IMR-90 (cell line): ENCODE measurements at regions not wholly inside any gene's neighbourhood (a gene's known extent, or its start where the extent isn't known, plus 50 kb on each side); places are given as distances from the start of the nearest gene placed in this dataset.

Experiments used
- ATAC-seq: fragments of 200-7000 bp; cut with Tn5 transposase; 2 replicates; pipeline ENCODE4 v1.9.1; 2020; ENCODE audit warnings: low read depth, mild to moderate bottlenecking, moderate library complexity
- BruUV-seq: library from RNA; stranded (reverse); fragments of 400-500 nt; replicated peaks from 2 replicates; lab custom pipeline; 2021; lab: Mats Ljungman, UMichigan
- CTCF ChIA-PET: fragments of 300-600 bp; formaldehyde crosslinking; extraction: SDS; loops from one replicate; lab custom pipeline; 2021; ENCODE audit warnings: antibody characterized with exemption; lab: Yijun Ruan, JAX
- POLR2A ChIA-PET: fragments of 300-600 bp; sonication (Branson Sonifier 250); formaldehyde crosslinking; loops from one replicate; lab custom pipeline; 2022; ENCODE audit warnings: antibody characterized with exemption; ENCODE audit not compliant: unreplicated experiment; lab: Charles Lee
- DNase-seq: peaks from one replicate; pipeline ENCODE4 v3.0.0; 2013
- H2AFZ ChIP-seq: replicated peaks from 2 replicates; pipeline ENCODE3; 2013; ENCODE audit warnings: low read length, mild to moderate bottlenecking; ENCODE audit not compliant: poor library complexity
- H2AK5ac ChIP-seq: 2 replicates; pipeline ENCODE4 v1.6.1; 2013; ENCODE audit warnings: low read depth, low read length, inconsistent platforms
- H2AK9ac ChIP-seq: replicated peaks from 2 replicates; pipeline ENCODE3; 2013; ENCODE audit warnings: mild to moderate bottlenecking, low read depth, low read length, moderate library complexity; ENCODE audit not compliant: poor library complexity
- H2BK120ac ChIP-seq: 2 replicates; pipeline ENCODE4 v1.6.1; 2013; ENCODE audit warnings: low read depth, low read length, inconsistent platforms
- H2BK15ac ChIP-seq: 3 replicates; pipeline ENCODE4 v1.6.1; 2013; ENCODE audit warnings: low read depth, low read length, inconsistent platforms
- H2BK20ac ChIP-seq: 2 replicates; pipeline ENCODE4 v1.6.1; 2013; ENCODE audit warnings: low read depth, mild to moderate bottlenecking, inconsistent platforms, low read length, moderate library complexity
- H2BK5ac ChIP-seq: 2 replicates; pipeline ENCODE4 v1.6.1; 2013; ENCODE audit warnings: mild to moderate bottlenecking, low read depth, low read length, inconsistent platforms; ENCODE audit not compliant: poor library complexity, severe bottlenecking
- H3K14ac ChIP-seq: replicated peaks from 2 replicates; pipeline ENCODE4 v1.6.1; 2013; ENCODE audit warnings: low read depth, low read length, inconsistent platforms
- H3K18ac ChIP-seq: 2 replicates; pipeline ENCODE4 v1.6.1; 2013; ENCODE audit warnings: low read depth, low read length, control low read depth
- H3K23ac ChIP-seq: 2 replicates; pipeline ENCODE4 v1.6.1; 2013; ENCODE audit warnings: low read depth, low read length, inconsistent platforms
- H3K27ac ChIP-seq: 2 replicates; pipeline ENCODE4 v1.5.1; 2013; ENCODE audit warnings: mild to moderate bottlenecking, control low read depth, low read length; ENCODE audit not compliant: insufficient read depth
- H3K27me3 ChIP-seq: 2 replicates; pipeline ENCODE4 v1.6.1; 2013; ENCODE audit warnings: low read length; ENCODE audit not compliant: control insufficient read depth, insufficient read depth
- H3K36me3 ChIP-seq: 2 replicates; pipeline ENCODE4 v1.6.1; 2013; ENCODE audit warnings: low read length, mixed read lengths; ENCODE audit not compliant: control insufficient read depth, insufficient read depth
- H3K4ac ChIP-seq: 2 replicates; pipeline ENCODE4 v1.6.1; 2013; ENCODE audit warnings: low read depth, low read length, inconsistent platforms
- H3K4me1 ChIP-seq: 2 replicates; pipeline ENCODE4 v1.6.1; 2013; ENCODE audit warnings: low read length, mixed read lengths; ENCODE audit not compliant: control insufficient read depth, insufficient read depth
- H3K4me2 ChIP-seq: 2 replicates; pipeline ENCODE4 v1.6.1; 2013; ENCODE audit warnings: low read depth, mild to moderate bottlenecking, control low read depth, low read length, moderate library complexity
- H3K4me3 ChIP-seq: 2 replicates; pipeline ENCODE4 v1.5.1; 2013; ENCODE audit warnings: low read depth, mild to moderate bottlenecking, control low read depth, low read length, moderate library complexity; ENCODE audit not compliant: insufficient read depth
- H3K56ac ChIP-seq: 2 replicates; pipeline ENCODE4 v1.6.1; 2013; ENCODE audit warnings: low read length, inconsistent platforms; ENCODE audit not compliant: insufficient read depth; ENCODE audit errors: extremely low read depth
- H3K79me1 ChIP-seq, 2 experiments: 2 replicates each; pipeline ENCODE4 v1.6.1; 2013; ENCODE audit warnings: low read length in 2 of 2, inconsistent platforms in 1 of 2, low read depth in 1 of 2
- H3K9ac ChIP-seq: 2 replicates; pipeline ENCODE4 v1.6.1; 2013; ENCODE audit warnings: low read depth, low read length, control low read depth
- H3K9me1 ChIP-seq: 2 replicates; pipeline ENCODE4 v1.6.1; 2013; ENCODE audit warnings: low read length, inconsistent platforms; ENCODE audit not compliant: insufficient read depth
- H3K9me3 ChIP-seq: 2 replicates; pipeline ENCODE4 v1.6.1; 2013; ENCODE audit warnings: low read length; ENCODE audit not compliant: control insufficient read depth, insufficient read depth
- H4K20me1 ChIP-seq: 2 replicates; pipeline ENCODE4 v1.6.1; 2013; ENCODE audit warnings: low read length, inconsistent platforms; ENCODE audit not compliant: insufficient read depth
- H4K5ac ChIP-seq: 2 replicates; pipeline ENCODE4 v1.6.1; 2013; ENCODE audit warnings: mild to moderate bottlenecking, low read depth, low read length, control low read depth
- H4K8ac ChIP-seq, 2 experiments: 2 replicates each; pipeline ENCODE4 v1.6.1; 2013; ENCODE audit warnings: low read depth in 2 of 2, low read length in 2 of 2, control low read depth in 1 of 2, inconsistent platforms in 1 of 2
- H4K91ac ChIP-seq: 2 replicates; pipeline ENCODE4 v1.6.1; 2013; ENCODE audit warnings: low read depth, low read length, inconsistent platforms; ENCODE audit not compliant: insufficient read depth
- BHLHE40 ChIP-seq: fragments of 150-350 bp; IDR thresholded peaks from 2 replicates; pipeline ENCODE4 v1.6.1; 2016; ENCODE audit warnings: mild to moderate bottlenecking, low read depth, low read length
- MAFK ChIP-seq: IDR thresholded peaks from 2 replicates; pipeline ENCODE4 v1.6.1; 2012; ENCODE audit warnings: low read depth, low read length, improper control_type of control experiment
- MAZ ChIP-seq: IDR thresholded peaks from 2 replicates; pipeline ENCODE4 v1.6.1; 2012; ENCODE audit warnings: low read depth, mild to moderate bottlenecking, low read length, improper control_type of control experiment, moderate library complexity, borderline replicate concordance
- MXI1 ChIP-seq: IDR thresholded peaks from 2 replicates; pipeline ENCODE4 v1.6.1; 2012; ENCODE audit warnings: low read depth, mild to moderate bottlenecking, low read length, moderate library complexity, borderline replicate concordance
- NFE2L2 ChIP-seq: fragments of 150-350 bp; IDR thresholded peaks from 2 replicates; pipeline ENCODE4 v1.6.1; 2016; ENCODE audit warnings: low read depth, mild to moderate bottlenecking, low read length
- RCOR1 ChIP-seq: IDR thresholded peaks from 2 replicates; pipeline ENCODE4 v1.6.1; 2012; ENCODE audit warnings: mild to moderate bottlenecking, low read length, improper control_type of control experiment; ENCODE audit not compliant: insufficient replicate concordance
- RFX5 ChIP-seq: IDR thresholded peaks from 2 replicates; pipeline ENCODE4 v1.8.0; 2012; ENCODE audit warnings: low read depth, mild to moderate bottlenecking, low read length, moderate library complexity
- SMC3 ChIP-seq: fragments of 150-350 bp; IDR thresholded peaks from 2 replicates; pipeline ENCODE4 v1.6.1; 2016; ENCODE audit warnings: low read depth, mild to moderate bottlenecking, antibody characterized with exemption, low read length, moderate library complexity
- WGBS, 2 experiments: methylation state at CpG; one replicate each; pipeline versions ENCODE4 v1.1.5 to v1.1.7; 2013; ENCODE audit warnings: missing lambda C conversion rate in 2 of 2; ENCODE audit not compliant: insufficient read length in 1 of 2; ENCODE audit errors: extremely low coverage in 2 of 2; 5-methylcytosine and 5-hydroxymethylcytosine counted together
- dilution Hi-C: fragments of 300-500 bp; cut with HindIII; formaldehyde crosslinking; loops from one replicate; pipeline ENCODE4 v1.14.3; 2018; ENCODE audit warnings: low sequenced_read_pairs; ENCODE audit not compliant: unreplicated experiment
- in situ Hi-C: fragments of 300-500 bp; cut with MboI; formaldehyde crosslinking; loops from 3 replicates; pipeline ENCODE4 v1.14.3; 2019; ENCODE audit warnings: low sequenced_read_pairs, inconsistent platforms, mixed read lengths
- intact Hi-C: fragments of 100-400 bp; cut with micrococcal nuclease; formaldehyde crosslinking; loops from 2 replicates; pipeline ENCODE4 v1.10.0; 2022
- TF ChIP-seq, protein P1 (sequence below): conservative IDR thresholded peaks from 2 replicates; pipeline ENCODE4 v1.5.1; 2012; ENCODE audit warnings: mild to moderate bottlenecking, low read depth, low read length, improper control_type of control experiment
- TF ChIP-seq, protein P2 (sequence below): fragments of 150-350 bp; IDR thresholded peaks from 2 replicates; pipeline ENCODE4 v1.6.1; 2016; ENCODE audit warnings: low read depth, mild to moderate bottlenecking, low read length, moderate library complexity, borderline replicate concordance

DNA sequence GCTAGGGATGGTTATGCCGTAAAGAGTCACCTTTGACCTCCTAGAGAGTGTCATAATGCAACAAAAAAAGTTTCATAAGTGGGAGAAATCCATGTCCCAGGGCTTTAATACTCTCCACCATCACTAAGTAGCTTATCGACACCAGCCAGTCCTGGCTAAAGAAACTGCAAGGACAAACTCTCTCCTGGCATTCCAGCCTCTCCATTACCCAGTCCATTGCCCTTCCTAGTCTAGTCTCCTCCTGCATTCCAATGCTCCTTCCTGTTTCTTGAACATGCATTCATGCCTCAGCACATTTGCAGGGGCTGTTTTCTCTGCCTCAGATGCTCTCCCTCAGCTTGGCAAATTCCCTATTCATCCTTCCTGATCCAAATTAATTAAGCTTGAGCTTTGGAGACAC lies 364.1 kb downstream of the BRINP1 start:
- no peaks in the 10 kb centered on the region for H4K20me1 ChIP-seq
- no peak overlapping the region for H4K91ac ChIP-seq
- no peak overlapping the region for H2BK20ac ChIP-seq
- H3K27ac ChIP-seq = no peak overlapping the region
- no peak overlapping the region for H3K14ac ChIP-seq
- no peak overlapping the region for H3K23ac ChIP-seq
- no peak for DNase-seq
- H3K18ac ChIP-seq = no peak overlapping the region
- H3K4ac ChIP-seq = no peak overlapping the region
- no peak overlapping the region for H2AFZ ChIP-seq
- no peak overlapping the region for H3K9ac ChIP-seq
- no peak overlapping the region for H4K5ac ChIP-seq
- H3K36me3 ChIP-seq = no peaks in the 10 kb centered on the region
- no peaks in the 10 kb centered on the region for H3K27me3 ChIP-seq
- POLR2A ChIA-PET = no interaction called here
- no peak for TF ChIP-seq RCOR1
- TF ChIP-seq, protein P1, sequence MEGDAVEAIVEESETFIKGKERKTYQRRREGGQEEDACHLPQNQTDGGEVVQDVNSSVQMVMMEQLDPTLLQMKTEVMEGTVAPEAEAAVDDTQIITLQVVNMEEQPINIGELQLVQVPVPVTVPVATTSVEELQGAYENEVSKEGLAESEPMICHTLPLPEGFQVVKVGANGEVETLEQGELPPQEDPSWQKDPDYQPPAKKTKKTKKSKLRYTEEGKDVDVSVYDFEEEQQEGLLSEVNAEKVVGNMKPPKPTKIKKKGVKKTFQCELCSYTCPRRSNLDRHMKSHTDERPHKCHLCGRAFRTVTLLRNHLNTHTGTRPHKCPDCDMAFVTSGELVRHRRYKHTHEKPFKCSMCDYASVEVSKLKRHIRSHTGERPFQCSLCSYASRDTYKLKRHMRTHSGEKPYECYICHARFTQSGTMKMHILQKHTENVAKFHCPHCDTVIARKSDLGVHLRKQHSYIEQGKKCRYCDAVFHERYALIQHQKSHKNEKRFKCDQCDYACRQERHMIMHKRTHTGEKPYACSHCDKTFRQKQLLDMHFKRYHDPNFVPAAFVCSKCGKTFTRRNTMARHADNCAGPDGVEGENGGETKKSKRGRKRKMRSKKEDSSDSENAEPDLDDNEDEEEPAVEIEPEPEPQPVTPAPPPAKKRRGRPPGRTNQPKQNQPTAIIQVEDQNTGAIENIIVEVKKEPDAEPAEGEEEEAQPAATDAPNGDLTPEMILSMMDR = no peak
- no peak for TF ChIP-seq MXI1
- TF ChIP-seq BHLHE40 = no peak
- TF ChIP-seq MAZ = no peak
- no peak for TF ChIP-seq RFX5
- TF ChIP-seq SMC3 = no peak
- no peak for TF ChIP-seq NFE2L2
- TF ChIP-seq, protein P2, sequence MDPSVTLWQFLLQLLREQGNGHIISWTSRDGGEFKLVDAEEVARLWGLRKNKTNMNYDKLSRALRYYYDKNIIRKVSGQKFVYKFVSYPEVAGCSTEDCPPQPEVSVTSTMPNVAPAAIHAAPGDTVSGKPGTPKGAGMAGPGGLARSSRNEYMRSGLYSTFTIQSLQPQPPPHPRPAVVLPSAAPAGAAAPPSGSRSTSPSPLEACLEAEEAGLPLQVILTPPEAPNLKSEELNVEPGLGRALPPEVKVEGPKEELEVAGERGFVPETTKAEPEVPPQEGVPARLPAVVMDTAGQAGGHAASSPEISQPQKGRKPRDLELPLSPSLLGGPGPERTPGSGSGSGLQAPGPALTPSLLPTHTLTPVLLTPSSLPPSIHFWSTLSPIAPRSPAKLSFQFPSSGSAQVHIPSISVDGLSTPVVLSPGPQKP = no peak
- no peak for TF ChIP-seq MAFK
- no peak overlapping the region for H3K4me3 ChIP-seq
- H2BK15ac ChIP-seq = no peak overlapping the region
- peaks cover 9% of the 10 kb centered on the region for H3K9me3 ChIP-seq
- CTCF ChIA-PET = no interaction called here
- in situ Hi-C loops = no loop called here
- H3K9me1 ChIP-seq = no peaks in the 10 kb centered on the region
- ATAC-seq = no peak
- H2AK9ac ChIP-seq = no peak overlapping the region
- no peaks in the 10 kb centered on the region for H3K79me1 ChIP-seq
- no peak overlapping the region for H2BK120ac ChIP-seq
- H4K8ac ChIP-seq = no peak overlapping the region
- H2AK5ac ChIP-seq = no peak overlapping the region
- no peak overlapping the region for H2BK5ac ChIP-seq
- dilution Hi-C loops = no loop called here
- intact Hi-C loops = no loop called here
- H3K4me1 ChIP-seq = no peaks in the 10 kb centered on the region
- H3K4me2 ChIP-seq = no peak overlapping the region
- H3K56ac ChIP-seq = no peak overlapping the region
- WGBS, 2 experiments = 71% methylated on average over 1 of the region's 2 CpGs; no CpG with 5 or more reads in 1 of the 2 experiments
- BruUV-seq = no TSS peak
